Cardiac muscle cell (in vitro differentiated cells and primary cell): ENCODE measurements at regions not wholly inside any gene's neighbourhood (a gene's known extent, or its start where the extent isn't known, plus 50 kb on each side); places are given as distances from the start of the nearest gene placed in this dataset.

Experiments used
- DNase-seq, 2 donors: peaks; one replicate each; pipeline versions ENCODE4 v3.0.0 to v3.0.0-alpha.2; 2010 to 2017; ENCODE audit warnings: low read depth in 1 of 2, low spot score in 1 of 2
- H3K27ac ChIP-seq: fragments of 200-600 bp; sonication (generic); 2 replicates; pipeline ENCODE4 v1.5.1; 2016
- H3K27me3 ChIP-seq: fragments of 200-600 bp; sonication (generic); 2 replicates; pipeline ENCODE4 v1.6.0; 2016; ENCODE audit warnings: control low read depth
- H3K36me3 ChIP-seq: fragments of 200-600 bp; sonication (generic); 2 replicates; pipeline ENCODE4 v1.5.1; 2016; ENCODE audit warnings: control low read depth
- H3K4me1 ChIP-seq: fragments of 200-600 bp; sonication (generic); 2 replicates; pipeline ENCODE4 v1.8.1; 2017; ENCODE audit warnings: low read depth, mild to moderate bottlenecking, mixed run types
- H3K4me3 ChIP-seq: fragments of 200-600 bp; sonication (generic); 2 replicates; pipeline ENCODE4 v1.5.1; 2016; ENCODE audit warnings: mild to moderate bottlenecking
- H3K9me3 ChIP-seq: fragments of 200-600 bp; sonication (generic); 2 replicates; pipeline ENCODE4 v1.5.1; 2017; ENCODE audit warnings: low read depth, mild to moderate bottlenecking, control low read depth
- CTCF ChIP-seq: IDR thresholded peaks from 2 replicates; pipeline ENCODE4 v1.5.1; 2012; ENCODE audit warnings: low read depth, mild to moderate bottlenecking, low read length

- Histone ChIP-seq H3K27me3 (no peaks in the 10 kb centered on the region), H3K36me3 (no peaks in the 10 kb centered on the region), H3K27ac (no peak overlapping the region), H3K4me3 (no peak overlapping the region), H3K4me1 (peaks cover 2% of the 10 kb centered on the region), H3K9me3 (no peaks in the 10 kb centered on the region)
- no peak for TF ChIP-seq CTCF
- no peak for DNase-seq
Observed at GRCh38 chr16:14020141-14020540, 51.0 kb upstream of the MRTFB start.
